H9 (cell line): ENCODE measurements at regions not wholly inside any gene's neighbourhood (a gene's known extent, or its start where the extent isn't known, plus 50 kb on each side); places are given as distances from the start of the nearest gene placed in this dataset.

Source experiments
- DNase-seq: peaks from one replicate; pipeline ENCODE4 v3.0.0-alpha.2; 2017
- H2AFZ ChIP-seq: one replicate; pipeline ENCODE4 v1.6.1; 2013; ENCODE audit warnings: mild to moderate bottlenecking, low read length, control low read depth, moderate library complexity
- H2AK5ac ChIP-seq: 2 replicates; pipeline ENCODE4 v1.6.1; 2013; ENCODE audit warnings: low read length, control low read depth, mixed read lengths; ENCODE audit not compliant: insufficient read length
- H2BK120ac ChIP-seq: one replicate; pipeline ENCODE4 v1.6.1; 2013; ENCODE audit warnings: low read depth, mild to moderate bottlenecking, low read length, control low read depth, inconsistent platforms; ENCODE audit not compliant: poor library complexity, severe bottlenecking
- H2BK12ac ChIP-seq: 2 replicates; pipeline ENCODE4 v1.6.1; 2013; ENCODE audit warnings: low read length, control low read depth, mixed read lengths, low read depth; ENCODE audit not compliant: insufficient read length
- H2BK15ac ChIP-seq: 2 replicates; pipeline ENCODE4 v1.6.1; 2013; ENCODE audit warnings: low read depth, low read length, control low read depth
- H2BK20ac ChIP-seq: one replicate; pipeline ENCODE4 v1.6.1; 2013; ENCODE audit warnings: low read depth, mild to moderate bottlenecking, low read length, control low read depth, inconsistent platforms; ENCODE audit not compliant: poor library complexity, severe bottlenecking
- H2BK5ac ChIP-seq: 2 replicates; pipeline ENCODE4 v1.6.1; 2013; ENCODE audit warnings: low read length, control low read depth, mixed read lengths; ENCODE audit not compliant: insufficient read length
- H3K14ac ChIP-seq: 2 replicates; pipeline ENCODE4 v1.6.1; 2013; ENCODE audit warnings: low read length, control low read depth; ENCODE audit not compliant: insufficient read depth
- H3K18ac ChIP-seq: 2 replicates; pipeline ENCODE4 v1.6.1; 2013; ENCODE audit warnings: low read depth, mild to moderate bottlenecking, mixed read lengths, low read length, control low read depth; ENCODE audit not compliant: insufficient read length
- H3K23ac ChIP-seq: 2 replicates; pipeline ENCODE4 v1.6.1; 2013; ENCODE audit warnings: low read length, control low read depth, mixed read lengths, low read depth; ENCODE audit not compliant: insufficient read length
- H3K23me2 ChIP-seq: 2 replicates; pipeline ENCODE4 v1.6.1; 2013; ENCODE audit warnings: low read depth, mild to moderate bottlenecking, mixed read lengths, low read length, control low read depth; ENCODE audit not compliant: insufficient read length, poor library complexity, severe bottlenecking
- H3K27ac ChIP-seq: 2 replicates; pipeline ENCODE4 v1.5.1; 2013; ENCODE audit warnings: low read length, control low read depth, mixed read lengths, low read depth; ENCODE audit not compliant: insufficient read length
- H3K27me3 ChIP-seq: 2 replicates; pipeline ENCODE4 v1.6.1; 2013; ENCODE audit warnings: low read length, control low read depth, inconsistent platforms; ENCODE audit not compliant: insufficient read depth
- H3K4ac ChIP-seq: 2 replicates; pipeline ENCODE4 v1.6.1; 2013; ENCODE audit warnings: low read depth, mild to moderate bottlenecking, control low read depth, inconsistent platforms, low read length, moderate library complexity
- H3K4me1 ChIP-seq: 2 replicates; pipeline ENCODE4 v1.6.1; 2013; ENCODE audit warnings: low read length, control low read depth, inconsistent platforms; ENCODE audit not compliant: insufficient read depth
- H3K4me2 ChIP-seq: 2 replicates; pipeline ENCODE4 v1.6.1; 2013; ENCODE audit warnings: low read length, control low read depth, mixed read lengths; ENCODE audit not compliant: insufficient read length, insufficient read depth
- H3K56ac ChIP-seq: 2 replicates; pipeline ENCODE4 v1.6.1; 2013; ENCODE audit warnings: low read depth, mild to moderate bottlenecking, mixed read lengths, low read length, control low read depth; ENCODE audit not compliant: insufficient read length
- H3K79me1 ChIP-seq: 2 replicates; pipeline ENCODE4 v1.6.1; 2013; ENCODE audit warnings: low read depth, mild to moderate bottlenecking, moderate library complexity, low read length, control low read depth, inconsistent platforms; ENCODE audit not compliant: insufficient read depth, poor library complexity, severe bottlenecking
- H3K79me2 ChIP-seq: 2 replicates; pipeline ENCODE4 v1.6.1; 2013; ENCODE audit warnings: low read length, control low read depth, inconsistent platforms; ENCODE audit not compliant: insufficient read depth
- H3K9ac ChIP-seq: 2 replicates; pipeline ENCODE4 v1.6.1; 2013; ENCODE audit warnings: low read length, control low read depth, mixed read lengths; ENCODE audit not compliant: insufficient read length; ENCODE audit errors: extremely low read depth
- H3K9me3 ChIP-seq: one replicate; pipeline ENCODE4 v1.6.1; 2013; ENCODE audit warnings: low read depth, low read length, inconsistent platforms; ENCODE audit not compliant: control insufficient read depth
- H3T11ph ChIP-seq: one replicate; pipeline ENCODE4 v1.6.1; 2013; ENCODE audit warnings: mild to moderate bottlenecking, low read length, control low read depth, inconsistent platforms
- H4K20me1 ChIP-seq: one replicate; pipeline ENCODE4 v1.6.1; 2013; ENCODE audit not compliant: control insufficient read depth, insufficient read length, insufficient read depth
- H4K5ac ChIP-seq: 2 replicates; pipeline ENCODE4 v1.6.1; 2013; ENCODE audit warnings: low read depth, mild to moderate bottlenecking, mixed read lengths, low read length, control low read depth; ENCODE audit not compliant: insufficient read length
- H4K8ac ChIP-seq: replicated peaks from 2 replicates; pipeline ENCODE4 v1.6.1; 2013; ENCODE audit warnings: low read length, control low read depth, mixed read lengths, low read depth; ENCODE audit not compliant: insufficient read length
- H4K91ac ChIP-seq: 2 replicates; pipeline ENCODE4 v1.6.1; 2013; ENCODE audit warnings: low read depth, mild to moderate bottlenecking, moderate library complexity, mixed read lengths, low read length, control low read depth; ENCODE audit not compliant: insufficient read length
- H3K27ac Mint-ChIP-seq, 3 experiments: 2 replicates in 2 of 3; 3 replicates in 1 of 3; pipeline ENCODE4 v1.8.0; 2020 to 2021; ENCODE audit warnings: mixed read lengths in 3 of 3, mild to moderate bottlenecking in 1 of 3, moderate library complexity in 1 of 3
- H3K27me3 Mint-ChIP-seq: 2 replicates; pipeline ENCODE4 v1.8.0; 2021; ENCODE audit warnings: low read depth, mild to moderate bottlenecking, moderate library complexity, mixed read lengths
- H3K36me3 Mint-ChIP-seq, 3 experiments: 2 replicates in 2 of 3; 3 replicates in 1 of 3; pipeline ENCODE4 v1.8.0; 2020 to 2021; ENCODE audit warnings: low read depth in 3 of 3, mixed read lengths in 3 of 3; ENCODE audit not compliant: insufficient read depth in 1 of 3
- H3K4me1 Mint-ChIP-seq, 2 experiments: 2 replicates each; pipeline ENCODE4 v1.8.0; 2020; ENCODE audit warnings: mixed read lengths in 2 of 2
- H3K4me3 Mint-ChIP-seq, 2 experiments: 2 replicates in 1 of 2; 3 replicates in 1 of 2; pipeline ENCODE4 v1.8.0; 2020 to 2021; ENCODE audit warnings: mild to moderate bottlenecking in 2 of 2, mixed read lengths in 2 of 2, moderate library complexity in 1 of 2
- H3K9me3 Mint-ChIP-seq, 2 experiments: 2 replicates in 1 of 2; 3 replicates in 1 of 2; pipeline ENCODE4 v1.8.0; 2020; ENCODE audit warnings: mild to moderate bottlenecking in 2 of 2, mixed read lengths in 2 of 2, moderate library complexity in 1 of 2
- WGBS: extraction: QIAGEN DNeasy Blood & Tissue Kit; methylation state at CpG from one replicate; pipeline ENCODE4 v1.1.7; 2013; ENCODE audit warnings: missing lambda C conversion rate, low lambda C conversion rate, mixed read lengths; ENCODE audit not compliant: insufficient read length; ENCODE audit errors: extremely low coverage; 5-methylcytosine and 5-hydroxymethylcytosine counted together
- TF ChIP-seq, protein P1 (sequence below): fragments of 200-600 bp; sonication (generic); conservative IDR thresholded peaks from 3 replicates; pipeline ENCODE4 v1.8.0; 2021; ENCODE audit warnings: antibody characterized with exemption, mild to moderate bottlenecking

DNA sequence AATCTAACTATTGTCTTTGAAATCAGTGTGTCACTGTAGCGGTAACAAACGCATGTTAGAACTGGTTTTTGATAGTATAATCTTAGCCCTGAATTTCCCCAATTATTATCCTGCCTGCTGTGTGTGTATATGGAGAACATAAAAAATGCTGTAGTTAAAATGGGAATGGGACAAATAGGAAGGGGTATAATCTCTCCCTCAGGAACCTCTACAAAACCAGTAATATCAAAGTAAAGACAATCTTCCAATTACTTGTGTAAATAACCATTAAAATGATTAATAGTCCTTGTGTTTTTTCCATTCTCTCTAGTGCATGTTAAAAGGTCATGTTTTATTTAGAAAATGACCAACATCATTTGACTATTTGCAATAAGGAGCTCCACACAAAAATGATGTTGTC lies 200.1 kb upstream of the TMTC1 start:
- H3K9ac ChIP-seq = no peak overlapping the region

More for the DNA sequence above, 200.1 kb upstream of the TMTC1 start:
- Histone ChIP-seq H3K4me2 (no peak overlapping the region), H4K91ac (no peak overlapping the region), H3K56ac (no peak overlapping the region), H2AK5ac (no peak overlapping the region), H4K5ac (no peak overlapping the region), H2BK20ac (no peak overlapping the region), H3K23me2 (no peaks in the 10 kb centered on the region), H2AFZ (no peak overlapping the region), H3K4ac (no peak overlapping the region), H3K18ac (no peak overlapping the region), H3K79me2 (no peaks in the 10 kb centered on the region), H3T11ph (no peak overlapping the region), H3K4me1 (no peaks in the 10 kb centered on the region), H3K9me3 (no peaks in the 10 kb centered on the region), H2BK15ac (no peak overlapping the region), H3K14ac (no peak overlapping the region), H2BK120ac (no peak overlapping the region), H2BK5ac (no peak overlapping the region), H2BK12ac (no peak overlapping the region), H3K79me1 (no peaks in the 10 kb centered on the region), H3K23ac (no peak overlapping the region), H3K27ac (no peak overlapping the region), H4K20me1 (no peaks in the 10 kb centered on the region), H4K8ac (no peak overlapping the region), H3K27me3 (no peaks in the 10 kb centered on the region)
- H3K4me3 Mint-ChIP-seq = no peak overlapping the region
- no peaks in the 10 kb centered on the region for H3K27me3 Mint-ChIP-seq
- H3K36me3 Mint-ChIP-seq = peaks cover 0 to 8% (median 2%) of the 10 kb centered on the region in 3 experiments; a peak in 4 of 7 replicates
- TF ChIP-seq, protein P1, sequence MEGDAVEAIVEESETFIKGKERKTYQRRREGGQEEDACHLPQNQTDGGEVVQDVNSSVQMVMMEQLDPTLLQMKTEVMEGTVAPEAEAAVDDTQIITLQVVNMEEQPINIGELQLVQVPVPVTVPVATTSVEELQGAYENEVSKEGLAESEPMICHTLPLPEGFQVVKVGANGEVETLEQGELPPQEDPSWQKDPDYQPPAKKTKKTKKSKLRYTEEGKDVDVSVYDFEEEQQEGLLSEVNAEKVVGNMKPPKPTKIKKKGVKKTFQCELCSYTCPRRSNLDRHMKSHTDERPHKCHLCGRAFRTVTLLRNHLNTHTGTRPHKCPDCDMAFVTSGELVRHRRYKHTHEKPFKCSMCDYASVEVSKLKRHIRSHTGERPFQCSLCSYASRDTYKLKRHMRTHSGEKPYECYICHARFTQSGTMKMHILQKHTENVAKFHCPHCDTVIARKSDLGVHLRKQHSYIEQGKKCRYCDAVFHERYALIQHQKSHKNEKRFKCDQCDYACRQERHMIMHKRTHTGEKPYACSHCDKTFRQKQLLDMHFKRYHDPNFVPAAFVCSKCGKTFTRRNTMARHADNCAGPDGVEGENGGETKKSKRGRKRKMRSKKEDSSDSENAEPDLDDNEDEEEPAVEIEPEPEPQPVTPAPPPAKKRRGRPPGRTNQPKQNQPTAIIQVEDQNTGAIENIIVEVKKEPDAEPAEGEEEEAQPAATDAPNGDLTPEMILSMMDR = no peak
- WGBS = no CpG with 5 or more reads among the region's 2 CpGs
- peaks cover 6 to 13% of the 10 kb centered on the region in 2 experiments; a peak in 3 of 5 replicates for H3K9me3 Mint-ChIP-seq
- H3K27ac Mint-ChIP-seq = no peak overlapping the region
- no peak for DNase-seq
- H3K4me1 Mint-ChIP-seq = no peaks in the 10 kb centered on the region
